HEK293T (cell line): ENCODE measurements at regions not wholly inside any gene's neighbourhood (a gene's known extent, or its start where the extent isn't known, plus 50 kb on each side); places are given as distances from the start of the nearest gene placed in this dataset.

Source experiments
- CTCF ChIA-PET: fragments of 350-600 bp; formaldehyde crosslinking; extraction: SDS; loops from one replicate; lab custom pipeline; 2021; ENCODE audit warnings: antibody characterized with exemption, inconsistent platforms; lab: Yijun Ruan, JAX
- POLR2A ChIA-PET: fragments of 350-600 bp; formaldehyde crosslinking; extraction: SDS; loops from one replicate; lab custom pipeline; 2020; ENCODE audit warnings: antibody characterized with exemption, inconsistent platforms; lab: Yijun Ruan, JAX
- DNase-seq: peaks from one replicate; pipeline ENCODE4 v3.0.0; 2012; ENCODE audit warnings: mixed read lengths; ENCODE audit errors: extremely low spot score
- ARNT ChIP-seq: fragments of 450-650 bp; IDR thresholded peaks from 2 replicates; pipeline ENCODE4 v1.6.1; 2017; ENCODE audit warnings: mild to moderate bottlenecking
- BHLHE40 ChIP-seq: fragments of 450-650 bp; IDR thresholded peaks from 2 replicates; pipeline ENCODE4 v1.6.1; 2016; ENCODE audit warnings: mild to moderate bottlenecking, moderate library complexity, borderline replicate concordance
- CTBP1 ChIP-seq: fragments of 450-650 bp; IDR thresholded peaks from 2 replicates; pipeline ENCODE4 v1.6.1; 2016; ENCODE audit warnings: borderline replicate concordance
- ELF4 ChIP-seq: fragments of 450-650 bp; IDR thresholded peaks from 2 replicates; pipeline ENCODE4 v1.6.1; 2017; ENCODE audit warnings: antibody characterized with exemption
- FOXA1 ChIP-seq: fragments of 450-650 bp; IDR thresholded peaks from 2 replicates; pipeline ENCODE4 v1.6.1; 2016; ENCODE audit warnings: mild to moderate bottlenecking
- FOXK2 ChIP-seq: fragments of 450-650 bp; IDR thresholded peaks from 2 replicates; pipeline ENCODE4 v1.6.1; 2016; ENCODE audit warnings: mild to moderate bottlenecking
- FOXM1 ChIP-seq: fragments of 450-650 bp; IDR thresholded peaks from 2 replicates; pipeline ENCODE4 v1.6.1; 2017; ENCODE audit warnings: mild to moderate bottlenecking, borderline replicate concordance
- HDGF ChIP-seq: fragments of 450-650 bp; IDR thresholded peaks from 2 replicates; pipeline ENCODE4 v1.6.1; 2017; ENCODE audit warnings: antibody characterized with exemption, borderline replicate concordance
- L3MBTL2 ChIP-seq: fragments of 450-650 bp; conservative IDR thresholded peaks from 2 replicates; pipeline ENCODE4 v1.6.1; 2016; ENCODE audit warnings: mild to moderate bottlenecking
- LEF1 ChIP-seq: fragments of 450-650 bp; IDR thresholded peaks from 2 replicates; pipeline ENCODE4 v1.6.1; 2017; ENCODE audit warnings: mild to moderate bottlenecking, borderline replicate concordance
- NFRKB ChIP-seq: fragments of 450-650 bp; IDR thresholded peaks from 2 replicates; pipeline ENCODE4 v1.6.1; 2016; ENCODE audit warnings: mild to moderate bottlenecking, moderate library complexity
- PKNOX1 ChIP-seq: fragments of 450-650 bp; IDR thresholded peaks from 2 replicates; pipeline ENCODE4 v1.6.1; 2016
- SP1 ChIP-seq: fragments of 450-650 bp; IDR thresholded peaks from 2 replicates; pipeline ENCODE4 v1.6.1; 2017
- SUZ12 ChIP-seq: fragments of 450-650 bp; IDR thresholded peaks from 2 replicates; pipeline ENCODE4 v1.6.1; 2016; ENCODE audit warnings: mild to moderate bottlenecking
- TARDBP ChIP-seq: fragments of 450-650 bp; IDR thresholded peaks from 2 replicates; pipeline ENCODE4 v1.6.1; 2016
- ZNF384 ChIP-seq: fragments of 450-650 bp; IDR thresholded peaks from 2 replicates; pipeline ENCODE4 v1.6.1; 2016

- CTCF ChIA-PET, result no interaction called here
- DNase-seq, result no peak
- TF ChIP-seq ELF4 (no peak), LEF1 (no peak), FOXA1 (no peak), FOXK2 (no peak), ZNF384 (no peak), L3MBTL2 (no peak), HDGF (no peak), ARNT (no peak), SP1 (no peak), NFRKB (no peak), FOXM1 (no peak), SUZ12 (no peak), TARDBP (no peak)
- POLR2A ChIA-PET, result no interaction called here
Observed at GRCh38 chr1:13927736-13928135, 227.7 kb downstream of the PRDM2 start.

- POLR2A ChIA-PET, result no interaction called here
- CTCF ChIA-PET, result no interaction called here
- TF ChIP-seq PKNOX1, result no peak
- no peak for DNase-seq
Observed at GRCh38 chr1:13929313-13929712, 229.3 kb downstream of the PRDM2 start.

- TF ChIP-seq CTBP1 (no peak), SP1 (no peak), NFRKB (no peak), HDGF (no peak), ELF4 (no peak), ARNT (no peak), TARDBP (no peak), PKNOX1 (no peak), LEF1 (no peak), FOXM1 (no peak), L3MBTL2 (no peak), FOXA1 (no peak), ZNF384 (no peak), SUZ12 (no peak), FOXK2 (no peak), BHLHE40 (no peak)
- no peak for DNase-seq
- ChIA-PET POLR2A (no interaction called here), CTCF (interaction anchor here (0.9 kb wide), 1 partner anchor 201 kb away, joined by 3 read pairs; no protein-coding TSS in a partner anchor)
Observed at GRCh38 chr1:13930151-13930550, 230.2 kb downstream of the PRDM2 start.

- TF ChIP-seq TARDBP, result no peak
- no peak for TF ChIP-seq SP1
- TF ChIP-seq FOXA1, result no peak
- TF ChIP-seq BHLHE40, result no peak
- no peak for TF ChIP-seq FOXM1
- TF ChIP-seq NFRKB, result no peak
- TF ChIP-seq ARNT, result no peak
- TF ChIP-seq LEF1, result no peak
- TF ChIP-seq ZNF384, result no peak
- TF ChIP-seq HDGF, result no peak
- no peak for TF ChIP-seq SUZ12
- no peak for TF ChIP-seq ELF4
- TF ChIP-seq CTBP1, result no peak
- TF ChIP-seq L3MBTL2, result no peak
- TF ChIP-seq FOXK2, result no peak
- TF ChIP-seq PKNOX1, result no peak
- POLR2A ChIA-PET, result no interaction called here
- DNase-seq, result no peak
- CTCF ChIA-PET, result interaction anchor here (1.0 kb wide), 1 partner anchor 103 kb away, joined by 3 read pairs; no protein-coding TSS in a partner anchor
Observed at GRCh38 chr1:13931226-13931625, 231.2 kb downstream of the PRDM2 start.

GRCh38 chr1:13935336-13935735, 235.3 kb downstream of the PRDM2 start:
- POLR2A ChIA-PET, result no interaction called here
- CTCF ChIA-PET, result no interaction called here
- TF ChIP-seq SP1 (no peak), FOXA1 (no peak), BHLHE40 (no peak), ZNF384 (no peak), CTBP1 (no peak), ARNT (no peak), PKNOX1 (no peak), SUZ12 (no peak), TARDBP (no peak), HDGF (no peak), NFRKB (no peak), L3MBTL2 (no peak), LEF1 (no peak), FOXM1 (no peak), ELF4 (no peak), FOXK2 (no peak)
- no peak for DNase-seq

- ChIA-PET POLR2A (no interaction called here), CTCF (no interaction called here)
- no peak for DNase-seq
- TF ChIP-seq PKNOX1 (no peak), TARDBP (no peak), FOXK2 (no peak), BHLHE40 (no peak), LEF1 (no peak), ELF4 (no peak), SP1 (no peak), ARNT (no peak), CTBP1 (no peak), ZNF384 (no peak), HDGF (no peak), NFRKB (no peak)
Observed at GRCh38 chr1:13941315-13941714, 241.3 kb downstream of the PRDM2 start.
